ENCODE measurements at regions not wholly inside any gene's neighbourhood (a gene's known extent, or its start where the extent isn't known, plus 50 kb on each side); places are given as distances from the start of the nearest gene placed in this dataset.

GRCh38 chr18:26717123-26717719 is 148.3 kb downstream of the AQP4 start:
- Histone ChIP-seq H3K9ac (ENCODE audit: low read length) (no peak overlapping the region), H3K9me2 (ENCODE audit: insufficient read depth, low read length) (no peaks in the 10 kb centered on the region), H3K4me3 (ENCODE audit: low read length) (no peak overlapping the region), H3K36me3 (ENCODE audit: insufficient read depth, low read length) (no peaks in the 10 kb centered on the region), H3K4me2 (ENCODE audit: low read length) (no peak overlapping the region), H3K9me3 (ENCODE audit: low read length) (no peaks in the 10 kb centered on the region), H3F3A (ENCODE audit: insufficient read depth, low read length, poor library complexity, severe bottlenecking) (no peaks in the 10 kb centered on the region), H2AFZ (ENCODE audit: low read depth, low read length) (no peak overlapping the region), H4K20me1 (ENCODE audit: insufficient read depth) (no peaks in the 10 kb centered on the region), H3K27me3 (ENCODE audit: insufficient read depth, low read depth, low read length) (no peaks in the 10 kb centered on the region), H3K27ac (ENCODE audit: low read length) (no peak overlapping the region), H3K79me2 (replicated peaks; ENCODE audit: insufficient read depth, low read length) (no peaks in the 10 kb centered on the region)
- TF ChIP-seq TAF1 (IDR thresholded peaks at IDR 0.05; ENCODE audit: low read depth) (no peak), MXI1 (conservative IDR thresholded peaks at IDR 0.05; ENCODE audit: poor library complexity, severe bottlenecking) (no peak), EP300 (conservative IDR thresholded peaks at IDR 0.05; ENCODE audit: poor library complexity, severe bottlenecking) (no peak), EZH2 (IDR thresholded peaks at IDR 0.05; ENCODE audit: borderline replicate concordance, insufficient read depth, low read length, poor library complexity, severe bottlenecking) (no peak), POLR2AphosphoS5 (IDR thresholded peaks at IDR 0.05) (no peak), RAD21 (conservative IDR thresholded peaks at IDR 0.05) (no peak), SMC3 (conservative IDR thresholded peaks at IDR 0.05; ENCODE audit: poor library complexity) (no peak), CTCF (IDR thresholded peaks at IDR 0.05; ENCODE audit: poor library complexity, severe bottlenecking) (no peak), REST (IDR thresholded peaks at IDR 0.05; ENCODE audit: borderline replicate concordance) (no peak)

GRCh38 chr18:26714739-26715138 is 150.8 kb downstream of the AQP4 start:
- H3K9me2 ChIP-seq (ENCODE audit: insufficient read depth, low read length): no peaks in the 10 kb centered on the region
- no peak overlapping the region for H2AFZ ChIP-seq (ENCODE audit: low read depth, low read length)
- no peaks in the 10 kb centered on the region for H3K79me2 ChIP-seq (replicated peaks; ENCODE audit: insufficient read depth, low read length)
- no peaks in the 10 kb centered on the region for H3K9me3 ChIP-seq (ENCODE audit: low read length)
- no peak overlapping the region for H3K4me2 ChIP-seq (ENCODE audit: low read length)
- H3K27ac ChIP-seq (ENCODE audit: low read length): no peak overlapping the region
- no peak overlapping the region for H3K4me3 ChIP-seq (ENCODE audit: low read length)
- no peaks in the 10 kb centered on the region for H4K20me1 ChIP-seq (ENCODE audit: insufficient read depth)
- H3K36me3 ChIP-seq (ENCODE audit: insufficient read depth, low read length): no peaks in the 10 kb centered on the region
- no peaks in the 10 kb centered on the region for H3F3A ChIP-seq (ENCODE audit: insufficient read depth, low read length, poor library complexity, severe bottlenecking)
- H3K9ac ChIP-seq (ENCODE audit: low read length): no peak overlapping the region
- no peaks in the 10 kb centered on the region for H3K27me3 ChIP-seq (ENCODE audit: insufficient read depth, low read depth, low read length)
- TF ChIP-seq MXI1 (conservative IDR thresholded peaks at IDR 0.05; ENCODE audit: poor library complexity, severe bottlenecking) (no peak), EP300 (conservative IDR thresholded peaks at IDR 0.05; ENCODE audit: poor library complexity, severe bottlenecking) (no peak), SMC3 (conservative IDR thresholded peaks at IDR 0.05; ENCODE audit: poor library complexity) (no peak), TAF1 (IDR thresholded peaks at IDR 0.05; ENCODE audit: low read depth) (no peak), POLR2AphosphoS5 (IDR thresholded peaks at IDR 0.05) (no peak), RAD21 (conservative IDR thresholded peaks at IDR 0.05) (no peak), REST (IDR thresholded peaks at IDR 0.05; ENCODE audit: borderline replicate concordance) (no peak), CTCF (IDR thresholded peaks at IDR 0.05; ENCODE audit: poor library complexity, severe bottlenecking) (no peak), EZH2 (IDR thresholded peaks at IDR 0.05; ENCODE audit: borderline replicate concordance, insufficient read depth, low read length, poor library complexity, severe bottlenecking) (no peak)

Measured in neural cell (in vitro differentiated cells).